ENCODE measurements at regions not wholly inside any gene's neighbourhood (a gene's known extent, or its start where the extent isn't known, plus 50 kb on each side); places are given as distances from the start of the nearest gene placed in this dataset.
A peak's percentile ranks its signal among the peaks of the same experiment; 100 is the strongest.

GRCh38 chr5:83848941-83849340 lies 128.3 kb upstream of the HAPLN1 start:
- H3K27me3 ChIP-seq (ENCODE audit: insufficient read depth, poor library complexity, severe bottlenecking) = no peaks in the 10 kb centered on the region
- DNase-seq (ENCODE audit: low read depth in 1 of 2, low spot score in 1 of 2) = peak in 1 of 2 experiments; percentile 17
- TF ChIP-seq SPI1 (IDR thresholded peaks at IDR 0.05; ENCODE audit: borderline replicate concordance, low read depth) = peak; percentile 31; the same call in 1 of the 2 replicates
- TF ChIP-seq CTCF (IDR thresholded peaks at IDR 0.05; ENCODE audit: insufficient read depth, low read length) = no peak
- no peak overlapping the region for H3K4me3 ChIP-seq (replicated peaks; ENCODE audit: insufficient read depth, low read length)
- H3K27ac ChIP-seq (replicated peaks) = no peak overlapping the region

GRCh38 chr5:83846624-83847350 lies 126.1 kb upstream of the HAPLN1 start:
- TF ChIP-seq GABPA (IDR thresholded peaks at IDR 0.05; ENCODE audit: low read depth) (no peak), POLR2AphosphoS5 (IDR thresholded peaks at IDR 0.05; ENCODE audit: low read depth) (no peak), CTCF (IDR thresholded peaks at IDR 0.05; ENCODE audit: insufficient read depth, low read length) (no peak), SPI1 (IDR thresholded peaks at IDR 0.05; ENCODE audit: borderline replicate concordance, low read depth) (no peak)
- TF ChIP-seq, protein P1, sequence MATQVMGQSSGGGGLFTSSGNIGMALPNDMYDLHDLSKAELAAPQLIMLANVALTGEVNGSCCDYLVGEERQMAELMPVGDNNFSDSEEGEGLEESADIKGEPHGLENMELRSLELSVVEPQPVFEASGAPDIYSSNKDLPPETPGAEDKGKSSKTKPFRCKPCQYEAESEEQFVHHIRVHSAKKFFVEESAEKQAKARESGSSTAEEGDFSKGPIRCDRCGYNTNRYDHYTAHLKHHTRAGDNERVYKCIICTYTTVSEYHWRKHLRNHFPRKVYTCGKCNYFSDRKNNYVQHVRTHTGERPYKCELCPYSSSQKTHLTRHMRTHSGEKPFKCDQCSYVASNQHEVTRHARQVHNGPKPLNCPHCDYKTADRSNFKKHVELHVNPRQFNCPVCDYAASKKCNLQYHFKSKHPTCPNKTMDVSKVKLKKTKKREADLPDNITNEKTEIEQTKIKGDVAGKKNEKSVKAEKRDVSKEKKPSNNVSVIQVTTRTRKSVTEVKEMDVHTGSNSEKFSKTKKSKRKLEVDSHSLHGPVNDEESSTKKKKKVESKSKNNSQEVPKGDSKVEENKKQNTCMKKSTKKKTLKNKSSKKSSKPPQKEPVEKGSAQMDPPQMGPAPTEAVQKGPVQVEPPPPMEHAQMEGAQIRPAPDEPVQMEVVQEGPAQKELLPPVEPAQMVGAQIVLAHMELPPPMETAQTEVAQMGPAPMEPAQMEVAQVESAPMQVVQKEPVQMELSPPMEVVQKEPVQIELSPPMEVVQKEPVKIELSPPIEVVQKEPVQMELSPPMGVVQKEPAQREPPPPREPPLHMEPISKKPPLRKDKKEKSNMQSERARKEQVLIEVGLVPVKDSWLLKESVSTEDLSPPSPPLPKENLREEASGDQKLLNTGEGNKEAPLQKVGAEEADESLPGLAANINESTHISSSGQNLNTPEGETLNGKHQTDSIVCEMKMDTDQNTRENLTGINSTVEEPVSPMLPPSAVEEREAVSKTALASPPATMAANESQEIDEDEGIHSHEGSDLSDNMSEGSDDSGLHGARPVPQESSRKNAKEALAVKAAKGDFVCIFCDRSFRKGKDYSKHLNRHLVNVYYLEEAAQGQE (IDR thresholded peaks at IDR 0.05; ENCODE audit: insufficient replicate concordance, low read depth) = no peak
- no peak for DNase-seq (ENCODE audit: low read depth in 1 of 2, low spot score in 1 of 2)
- Histone ChIP-seq H3K27ac (replicated peaks) (no peak overlapping the region), H3K4me3 (replicated peaks; ENCODE audit: insufficient read depth, low read length) (no peak overlapping the region), H3K27me3 (ENCODE audit: insufficient read depth, poor library complexity, severe bottlenecking) (no peaks in the 10 kb centered on the region)

DNA sequence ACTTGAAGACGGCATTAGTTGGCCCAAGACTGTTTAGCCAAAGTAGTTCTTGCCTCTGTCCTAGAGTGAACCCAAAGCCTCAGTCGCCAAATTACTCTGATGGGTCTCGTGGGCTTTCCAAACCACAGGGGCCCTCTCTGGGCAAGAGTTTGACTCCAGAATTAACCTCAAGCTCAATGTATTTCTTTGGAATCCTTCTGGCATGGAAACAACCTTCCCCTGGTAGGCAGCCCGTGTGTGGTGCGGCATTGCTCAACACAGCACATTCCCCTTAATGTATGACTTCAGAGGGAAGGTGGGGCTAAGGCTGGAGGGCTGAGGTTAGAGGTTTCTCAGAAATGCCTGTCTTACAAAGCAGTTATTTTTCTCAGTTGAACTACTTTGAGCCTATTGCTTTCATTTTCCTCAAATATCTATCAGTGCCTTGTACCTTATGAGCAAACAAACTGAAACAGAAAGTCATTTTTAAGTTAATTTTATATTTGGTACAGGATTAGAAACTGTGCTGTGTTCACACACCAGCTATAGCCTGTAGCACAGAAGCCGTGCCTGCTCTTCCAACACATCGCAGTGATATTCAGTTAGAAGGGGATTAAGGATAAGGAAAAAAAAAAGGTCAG lies 123.9 kb upstream of the HAPLN1 start:
- TF ChIP-seq CTCF (IDR thresholded peaks at IDR 0.05; ENCODE audit: insufficient read depth, low read length) (no peak), SPI1 (IDR thresholded peaks at IDR 0.05; ENCODE audit: borderline replicate concordance, low read depth) (no peak), POLR2AphosphoS5 (IDR thresholded peaks at IDR 0.05; ENCODE audit: low read depth) (no peak)
- TF ChIP-seq, protein P1 (IDR thresholded peaks at IDR 0.05; ENCODE audit: insufficient replicate concordance, low read depth) = no peak
- no peak overlapping the region for H3K27ac ChIP-seq (replicated peaks)
- no peaks in the 10 kb centered on the region for H3K27me3 ChIP-seq (ENCODE audit: insufficient read depth, poor library complexity, severe bottlenecking)
- H3K4me3 ChIP-seq (replicated peaks; ENCODE audit: insufficient read depth, low read length) = no peak overlapping the region
- peak in 1 of 2 experiments; percentile 1 for DNase-seq (ENCODE audit: low read depth in 1 of 2, low spot score in 1 of 2)
